Mucosa of descending colon (tissue), 3 donors: ENCODE measurements at regions not wholly inside any gene's neighbourhood (a gene's known extent, or its start where the extent isn't known, plus 50 kb on each side); places are given as distances from the start of the nearest gene placed in this dataset.

ENCODE experiments used
- ATAC-seq: fragments of 200-7000 bp; cut with Tn5 transposase; one replicate; pipeline ENCODE4 v1.9.1; 2020; ENCODE audit warnings: mild to moderate bottlenecking, moderate library complexity
- DNase-seq, 3 donors: peaks; one replicate each; pipeline ENCODE4 v3.0.0-alpha.2; 2020
- H3K36me3 ChIP-seq: fragments of 200-600 bp; one replicate; pipeline ENCODE4 v1.8.0; 2021; ENCODE audit warnings: low read depth, mild to moderate bottlenecking
- H3K4me1 ChIP-seq: fragments of 200-600 bp; one replicate; pipeline ENCODE4 v1.8.0; 2021; ENCODE audit warnings: low read depth, mild to moderate bottlenecking
- H3K4me3 ChIP-seq: fragments of 200-600 bp; one replicate; pipeline ENCODE4 v1.8.0; 2021; ENCODE audit warnings: mild to moderate bottlenecking
- H3K9me3 ChIP-seq: fragments of 200-600 bp; one replicate; pipeline ENCODE4 v1.8.0; 2021; ENCODE audit warnings: mild to moderate bottlenecking
- intact Hi-C, 2 donors: fragments of 100-400 bp; cut with DNase I in 1 of 2; cut with micrococcal nuclease in 1 of 2; formaldehyde crosslinking; loops; one replicate each; pipeline versions ENCODE4 v1.11.0 to v1.11.1; 2022; cut with DNase I, micrococcal nuclease
- TF ChIP-seq, protein P1 (sequence below): fragments of 200-600 bp; IDR thresholded peaks from one replicate; pipeline ENCODE4 v1.8.0; 2022; ENCODE audit warnings: antibody characterized with exemption, mild to moderate bottlenecking
- donor health status: DM: no; HTN: no; CAD: no; lungs with moderate emphysema.
- donor health status: DM: no; HTN: no; CAD: no.
- donor health status: DM: no; HTN: yes; CAD: no.

DNA sequence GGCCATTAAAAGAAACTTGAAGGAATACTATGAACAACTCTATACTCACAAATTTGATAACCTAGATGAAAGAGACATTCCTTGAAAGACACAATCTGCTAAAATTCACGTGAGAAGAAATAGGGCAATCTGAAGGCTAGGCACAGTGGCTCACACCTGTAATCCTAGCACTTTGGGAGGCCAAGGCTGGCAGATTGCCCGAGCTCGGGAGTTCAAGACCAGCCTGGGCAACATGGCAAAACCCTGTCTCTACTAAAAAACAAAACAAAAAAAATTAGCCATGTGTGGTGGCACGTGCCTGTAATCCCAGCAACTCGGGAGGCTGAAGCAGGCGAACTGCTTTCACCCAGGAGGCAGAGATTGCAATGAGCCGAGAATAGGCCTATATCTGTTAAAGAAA is 104.8 kb downstream of the HES1 start:
- ATAC-seq = no peak
- Histone ChIP-seq H3K4me1 (no peaks in the 10 kb centered on the region), H3K4me3 (no peak overlapping the region), H3K9me3 (no peaks in the 10 kb centered on the region), H3K36me3 (no peaks in the 10 kb centered on the region)
- intact Hi-C loops = no loop called here
- no peak for DNase-seq
- TF ChIP-seq, protein P1, sequence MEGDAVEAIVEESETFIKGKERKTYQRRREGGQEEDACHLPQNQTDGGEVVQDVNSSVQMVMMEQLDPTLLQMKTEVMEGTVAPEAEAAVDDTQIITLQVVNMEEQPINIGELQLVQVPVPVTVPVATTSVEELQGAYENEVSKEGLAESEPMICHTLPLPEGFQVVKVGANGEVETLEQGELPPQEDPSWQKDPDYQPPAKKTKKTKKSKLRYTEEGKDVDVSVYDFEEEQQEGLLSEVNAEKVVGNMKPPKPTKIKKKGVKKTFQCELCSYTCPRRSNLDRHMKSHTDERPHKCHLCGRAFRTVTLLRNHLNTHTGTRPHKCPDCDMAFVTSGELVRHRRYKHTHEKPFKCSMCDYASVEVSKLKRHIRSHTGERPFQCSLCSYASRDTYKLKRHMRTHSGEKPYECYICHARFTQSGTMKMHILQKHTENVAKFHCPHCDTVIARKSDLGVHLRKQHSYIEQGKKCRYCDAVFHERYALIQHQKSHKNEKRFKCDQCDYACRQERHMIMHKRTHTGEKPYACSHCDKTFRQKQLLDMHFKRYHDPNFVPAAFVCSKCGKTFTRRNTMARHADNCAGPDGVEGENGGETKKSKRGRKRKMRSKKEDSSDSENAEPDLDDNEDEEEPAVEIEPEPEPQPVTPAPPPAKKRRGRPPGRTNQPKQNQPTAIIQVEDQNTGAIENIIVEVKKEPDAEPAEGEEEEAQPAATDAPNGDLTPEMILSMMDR = no peak

DNA sequence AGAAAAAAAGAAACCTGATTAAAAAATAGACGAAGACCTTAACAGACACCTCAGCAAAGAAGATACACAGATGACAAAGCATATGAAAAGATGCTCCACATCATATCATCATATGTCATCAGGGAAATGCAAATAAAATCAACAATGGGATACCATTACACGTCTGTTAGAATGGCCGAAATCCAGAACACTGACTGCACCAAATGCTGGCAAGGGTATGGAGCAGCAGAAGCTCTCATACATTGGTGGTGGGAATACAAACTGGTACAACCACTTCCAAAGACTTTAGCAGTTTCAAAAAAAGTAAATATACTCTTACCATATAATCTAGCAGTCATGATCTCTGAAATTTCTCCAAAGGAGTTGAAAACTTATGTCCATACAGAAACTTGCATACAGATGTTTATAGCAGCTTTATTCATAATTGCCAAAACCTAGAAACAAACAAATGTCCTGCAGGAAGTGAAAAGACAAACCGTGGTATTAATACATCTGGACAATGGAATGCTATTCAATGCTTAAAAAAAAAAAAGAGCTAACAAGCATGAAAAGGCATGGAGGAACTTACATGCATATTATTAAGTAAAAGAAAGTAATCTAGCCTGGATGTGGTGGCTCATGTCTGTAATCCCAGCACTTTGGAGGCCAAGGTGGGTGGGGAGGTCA is 107.4 kb downstream of the HES1 start:
- ATAC-seq = no peak
- Histone ChIP-seq H3K36me3 (no peaks in the 10 kb centered on the region), H3K9me3 (no peaks in the 10 kb centered on the region), H3K4me1 (no peaks in the 10 kb centered on the region), H3K4me3 (no peak overlapping the region)
- TF ChIP-seq, protein P1 = no peak
- intact Hi-C loops = no loop called here
- DNase-seq = no peak

DNA sequence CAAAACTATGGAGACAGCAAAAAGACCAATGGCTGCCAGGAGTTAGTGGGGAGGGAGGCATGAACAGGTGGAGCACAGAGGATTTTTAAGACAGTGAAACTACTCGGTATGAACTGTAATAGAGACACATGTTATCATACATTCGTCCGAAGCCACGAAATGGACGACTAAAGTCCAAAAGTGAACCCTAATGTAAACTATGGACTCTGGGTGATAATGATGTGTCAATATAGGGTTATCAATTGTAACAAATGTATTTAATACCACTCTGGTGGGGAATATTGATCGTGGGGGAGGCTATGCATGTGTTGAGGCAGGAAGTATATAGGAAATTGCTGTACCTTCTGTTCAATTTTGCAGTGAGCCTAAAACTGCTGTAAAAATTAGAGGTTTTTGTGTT is 107.0 kb downstream of the CPN2 start:
- intact Hi-C loops = no loop called here
- TF ChIP-seq, protein P1 = no peak
- no peak for ATAC-seq
- Histone ChIP-seq H3K36me3 (no peaks in the 10 kb centered on the region), H3K9me3 (no peaks in the 10 kb centered on the region), H3K4me1 (no peaks in the 10 kb centered on the region), H3K4me3 (no peak overlapping the region)
- no peak for DNase-seq

DNA sequence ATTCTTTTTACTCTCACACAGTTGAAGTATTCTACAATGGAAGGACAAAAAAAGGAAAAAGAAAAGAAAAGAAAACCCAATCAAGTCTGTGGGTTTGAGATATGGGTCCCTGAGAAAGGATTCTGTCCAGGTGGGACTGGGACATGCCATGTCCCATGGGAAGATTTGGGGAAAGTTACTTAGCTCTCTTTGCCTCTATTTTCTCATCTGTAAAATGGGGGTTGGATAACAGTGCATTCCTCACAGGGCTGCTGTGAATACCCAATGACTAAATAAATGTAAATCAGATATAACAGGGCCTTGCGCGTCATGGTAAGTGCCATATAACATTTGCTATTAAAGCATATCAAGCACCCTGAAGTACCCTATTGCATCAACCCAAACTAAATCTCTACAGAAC is 105.7 kb downstream of the CPN2 start:
- TF ChIP-seq, protein P1 = no peak
- no peak for ATAC-seq
- Histone ChIP-seq H3K4me1 (peaks cover 11% of the 10 kb centered on the region), H3K9me3 (no peaks in the 10 kb centered on the region), H3K4me3 (no peak overlapping the region), H3K36me3 (no peaks in the 10 kb centered on the region)
- DNase-seq = no peak
- intact Hi-C loops = no loop called here

DNA sequence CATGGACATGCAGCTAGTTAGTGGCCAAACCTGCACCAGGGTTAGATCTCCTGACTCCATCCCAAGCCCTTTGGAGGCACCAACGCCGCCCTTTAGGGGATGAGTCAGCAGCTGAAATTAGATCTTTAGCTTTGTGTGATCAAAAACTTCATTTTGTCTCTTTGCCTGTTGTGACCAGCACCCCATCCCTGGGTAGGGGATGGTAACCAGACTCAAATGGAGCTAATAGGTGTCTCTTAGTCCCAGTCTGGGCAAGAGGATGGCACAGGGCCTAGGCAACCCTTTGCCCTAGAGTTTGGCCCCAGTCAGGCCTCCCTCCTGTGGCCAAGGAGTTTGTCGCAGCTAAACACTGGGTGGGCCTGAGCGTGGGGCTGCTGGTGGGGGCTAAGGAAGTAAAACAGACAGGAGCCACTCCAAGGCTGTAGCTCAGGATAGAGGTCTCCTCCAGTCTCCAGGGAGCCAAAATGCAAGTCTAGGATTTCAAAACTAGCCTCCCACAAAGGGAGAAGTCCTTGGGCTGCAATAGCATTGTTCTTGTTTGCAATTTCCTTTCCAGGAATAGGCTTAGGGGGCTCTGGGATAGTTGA is 105.1 kb downstream of the CPN2 start:
- Histone ChIP-seq H3K4me3 (no peak overlapping the region), H3K9me3 (no peaks in the 10 kb centered on the region), H3K36me3 (no peaks in the 10 kb centered on the region), H3K4me1 (peaks cover 13% of the 10 kb centered on the region)
- ATAC-seq (no peak), DNase-seq (no peak)
- TF ChIP-seq, protein P1 = no peak
- intact Hi-C loops = no loop called here
